ENCODE measurements at regions not wholly inside any gene's neighbourhood (a gene's known extent, or its start where the extent isn't known, plus 50 kb on each side); places are given as distances from the start of the nearest gene placed in this dataset.

DNA sequence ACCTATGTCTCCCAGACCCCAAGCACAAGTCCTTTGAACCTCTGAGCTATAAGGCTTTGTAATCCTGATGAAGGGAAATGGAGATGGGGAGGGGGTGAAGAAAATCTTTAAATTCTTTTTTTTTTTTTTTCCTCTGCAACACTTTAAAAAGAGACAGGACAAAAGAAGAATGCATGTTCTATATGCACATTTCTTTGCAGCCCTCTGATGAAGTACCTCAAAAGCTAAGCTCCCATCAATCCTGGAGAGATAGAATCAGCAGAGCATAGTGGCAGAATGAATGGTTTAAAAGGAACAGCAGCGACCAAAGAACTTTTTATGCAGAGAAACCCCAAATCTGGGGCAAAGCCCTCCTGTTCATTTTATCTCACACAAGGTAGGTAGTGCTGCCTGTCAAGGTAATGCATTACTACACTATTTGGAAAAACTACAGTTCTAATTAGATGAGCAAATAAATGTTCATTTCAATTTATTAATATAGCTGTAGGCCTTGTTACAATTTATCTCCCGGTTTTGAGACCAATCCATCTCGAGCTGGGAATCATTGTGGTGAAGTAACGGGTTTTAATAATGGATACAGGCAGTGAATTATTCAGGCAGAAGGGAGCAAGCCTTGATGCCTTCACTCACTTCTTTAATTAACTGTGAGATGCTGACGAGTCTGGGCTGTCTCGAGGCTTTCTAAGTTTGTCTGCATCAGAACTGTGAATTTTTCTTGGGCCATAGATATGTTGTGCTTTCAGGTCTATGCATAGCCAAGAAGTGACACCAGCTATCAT lies 173.5 kb upstream of the ZNF608 start:
- H3K27me3 ChIP-seq: no peaks in the 10 kb centered on the region
- no peak for DNase-seq
- no peak overlapping the region for H3K4me3 ChIP-seq (ENCODE audit: low read depth, low read length)
- TF ChIP-seq, protein P1, sequence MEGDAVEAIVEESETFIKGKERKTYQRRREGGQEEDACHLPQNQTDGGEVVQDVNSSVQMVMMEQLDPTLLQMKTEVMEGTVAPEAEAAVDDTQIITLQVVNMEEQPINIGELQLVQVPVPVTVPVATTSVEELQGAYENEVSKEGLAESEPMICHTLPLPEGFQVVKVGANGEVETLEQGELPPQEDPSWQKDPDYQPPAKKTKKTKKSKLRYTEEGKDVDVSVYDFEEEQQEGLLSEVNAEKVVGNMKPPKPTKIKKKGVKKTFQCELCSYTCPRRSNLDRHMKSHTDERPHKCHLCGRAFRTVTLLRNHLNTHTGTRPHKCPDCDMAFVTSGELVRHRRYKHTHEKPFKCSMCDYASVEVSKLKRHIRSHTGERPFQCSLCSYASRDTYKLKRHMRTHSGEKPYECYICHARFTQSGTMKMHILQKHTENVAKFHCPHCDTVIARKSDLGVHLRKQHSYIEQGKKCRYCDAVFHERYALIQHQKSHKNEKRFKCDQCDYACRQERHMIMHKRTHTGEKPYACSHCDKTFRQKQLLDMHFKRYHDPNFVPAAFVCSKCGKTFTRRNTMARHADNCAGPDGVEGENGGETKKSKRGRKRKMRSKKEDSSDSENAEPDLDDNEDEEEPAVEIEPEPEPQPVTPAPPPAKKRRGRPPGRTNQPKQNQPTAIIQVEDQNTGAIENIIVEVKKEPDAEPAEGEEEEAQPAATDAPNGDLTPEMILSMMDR (IDR thresholded peaks at IDR 0.05; ENCODE audit: low read depth, low read length): no peak
- H3K9me3 ChIP-seq: no peaks in the 10 kb centered on the region
- no peaks in the 10 kb centered on the region for H3K4me1 ChIP-seq
- H3K36me3 ChIP-seq: no peaks in the 10 kb centered on the region

DNA sequence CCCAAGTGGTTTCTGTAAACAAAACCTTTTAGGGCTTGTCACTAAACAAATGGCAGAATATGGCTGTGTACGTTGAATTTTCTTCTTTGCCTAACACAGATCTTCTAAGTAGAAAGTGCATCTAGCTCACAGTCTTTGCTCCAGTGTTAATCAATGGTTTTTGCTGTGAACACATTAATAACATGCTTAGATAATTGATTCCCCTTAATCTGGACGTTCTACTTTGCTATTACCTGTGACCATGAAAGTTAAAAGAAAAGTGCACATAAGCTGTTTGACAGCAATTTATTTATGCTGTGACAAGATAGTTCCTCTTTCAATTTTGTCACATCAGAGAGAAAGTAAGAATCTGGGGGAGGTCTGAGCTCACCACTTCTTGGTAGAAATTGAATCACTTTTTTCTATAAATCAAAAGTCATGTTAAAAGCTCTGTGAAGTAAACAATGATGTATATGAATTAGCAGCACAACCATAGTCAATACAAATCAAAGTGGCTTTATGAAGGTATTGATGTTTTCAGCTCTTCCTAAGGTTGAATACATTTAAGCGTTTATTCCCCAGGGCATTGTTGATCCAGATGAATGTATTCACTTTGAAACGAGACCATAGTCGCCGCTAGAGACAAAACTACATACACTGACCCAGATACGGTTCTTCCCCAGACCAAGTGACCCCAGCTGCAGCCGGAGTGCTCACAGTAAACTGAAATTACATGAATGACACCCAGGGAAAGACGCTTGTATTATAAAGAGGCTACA lies 174.6 kb upstream of the ZNF608 start:
- Histone ChIP-seq H3K4me1 (no peaks in the 10 kb centered on the region), H3K9me3 (no peaks in the 10 kb centered on the region), H3K36me3 (no peaks in the 10 kb centered on the region), H3K4me3 (ENCODE audit: low read depth, low read length) (no peak overlapping the region), H3K27me3 (no peaks in the 10 kb centered on the region)
- no peak for DNase-seq
- TF ChIP-seq, protein P1 (IDR thresholded peaks at IDR 0.05; ENCODE audit: low read depth, low read length): no peak

DNA sequence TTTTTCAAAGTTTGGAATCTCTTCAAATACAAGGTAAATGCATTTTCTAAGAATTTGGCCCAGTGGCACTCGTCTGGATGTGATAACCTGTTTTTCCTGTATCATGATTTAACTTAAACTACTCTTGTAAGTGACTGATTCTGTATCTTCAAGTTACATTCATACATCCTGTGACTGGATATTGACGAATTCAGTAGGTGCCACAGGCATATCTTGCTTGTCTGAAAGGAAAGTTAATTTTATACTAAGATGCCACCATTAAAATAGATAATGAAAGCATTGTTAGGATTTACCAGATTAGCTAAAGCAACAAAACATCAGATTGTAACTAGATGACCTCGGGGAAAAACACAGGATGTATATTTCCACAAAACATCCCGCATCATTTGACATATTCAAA lies 175.3 kb upstream of the ZNF608 start:
- no peaks in the 10 kb centered on the region for H3K27me3 ChIP-seq
- no peaks in the 10 kb centered on the region for H3K36me3 ChIP-seq
- H3K4me1 ChIP-seq: no peaks in the 10 kb centered on the region
- H3K4me3 ChIP-seq (ENCODE audit: low read depth, low read length): no peak overlapping the region
- no peak for DNase-seq
- H3K9me3 ChIP-seq: no peaks in the 10 kb centered on the region
- TF ChIP-seq, protein P1 (IDR thresholded peaks at IDR 0.05; ENCODE audit: low read depth, low read length): no peak

DNA sequence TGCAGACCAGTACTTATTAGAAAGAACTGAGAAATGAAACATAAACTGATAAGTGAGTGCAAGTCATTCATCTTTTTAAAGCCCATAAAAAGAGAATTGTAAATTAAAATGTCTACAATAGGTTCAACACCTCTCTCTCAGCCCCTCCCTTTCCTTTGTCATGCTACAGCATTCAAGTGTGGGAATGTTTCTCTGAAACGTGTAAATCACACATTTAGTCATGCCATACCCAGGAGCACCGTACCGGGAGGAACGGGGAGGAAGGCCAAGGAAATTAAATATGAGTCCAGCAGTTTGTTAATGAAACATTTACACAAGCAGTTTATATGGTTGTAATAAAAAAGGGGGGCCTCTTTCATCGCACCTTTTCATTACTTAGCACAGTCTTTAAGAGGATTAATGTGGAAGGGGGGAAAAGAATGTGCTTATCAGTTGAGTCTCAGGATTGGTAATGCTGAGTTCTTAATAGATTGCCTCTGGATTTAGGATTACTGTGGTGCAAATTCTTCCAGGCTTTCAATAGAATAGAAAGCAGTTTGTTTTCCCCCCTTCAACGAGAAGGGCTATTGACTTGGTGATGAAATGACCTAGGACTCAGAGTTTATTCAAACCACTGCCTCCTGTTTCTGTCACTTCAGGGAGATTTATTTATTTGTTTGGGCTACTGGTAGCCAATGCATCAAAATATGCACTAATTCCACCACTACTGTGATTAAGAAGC lies 176.0 kb upstream of the ZNF608 start:
- no peak for DNase-seq
- Histone ChIP-seq H3K36me3 (no peaks in the 10 kb centered on the region), H3K27me3 (no peaks in the 10 kb centered on the region), H3K4me3 (ENCODE audit: low read depth, low read length) (no peak overlapping the region), H3K9me3 (no peaks in the 10 kb centered on the region), H3K4me1 (no peaks in the 10 kb centered on the region)
- TF ChIP-seq, protein P1 (IDR thresholded peaks at IDR 0.05; ENCODE audit: low read depth, low read length): no peak

DNA sequence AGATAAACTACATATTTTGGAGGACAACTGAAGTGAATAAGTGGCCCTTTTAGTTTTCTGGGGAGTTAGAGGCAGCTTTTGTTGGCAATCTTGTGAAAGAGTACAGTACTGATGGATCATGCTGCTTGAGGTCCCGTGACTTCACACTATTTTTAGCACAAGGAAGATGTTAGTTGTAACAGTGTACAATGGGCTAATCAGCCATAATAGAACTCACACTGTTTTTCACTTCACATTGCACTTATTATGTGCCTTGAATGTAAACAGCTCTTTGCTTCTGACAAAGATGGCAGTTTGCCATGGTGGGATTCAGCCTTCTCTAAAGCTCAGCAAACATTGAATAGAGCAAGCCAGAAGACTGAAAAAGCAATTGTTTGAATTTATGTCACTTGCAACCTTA lies 176.7 kb upstream of the ZNF608 start:
- H3K27me3 ChIP-seq: no peaks in the 10 kb centered on the region
- no peaks in the 10 kb centered on the region for H3K4me1 ChIP-seq
- H3K36me3 ChIP-seq: no peaks in the 10 kb centered on the region
- DNase-seq: no peak
- TF ChIP-seq, protein P1 (IDR thresholded peaks at IDR 0.05; ENCODE audit: low read depth, low read length): no peak
- H3K9me3 ChIP-seq: no peaks in the 10 kb centered on the region
- H3K4me3 ChIP-seq (ENCODE audit: low read depth, low read length): no peak overlapping the region
